T-helper 2 cell (primary cell): ENCODE measurements at regions not wholly inside any gene's neighbourhood (a gene's known extent, or its start where the extent isn't known, plus 50 kb on each side); places are given as distances from the start of the nearest gene placed in this dataset.
"Not testable (repeated sequence)": the region's sequence is repeated elsewhere in the genome, so short reads cannot be mapped to it uniquely, and the experiment has no call there.

ENCODE experiments used
- DNase-seq, 5 experiments: peaks; one replicate each; pipeline versions ENCODE4 v3.0.0 to v3.0.0-alpha.2; 2012 to 2022

DNA sequence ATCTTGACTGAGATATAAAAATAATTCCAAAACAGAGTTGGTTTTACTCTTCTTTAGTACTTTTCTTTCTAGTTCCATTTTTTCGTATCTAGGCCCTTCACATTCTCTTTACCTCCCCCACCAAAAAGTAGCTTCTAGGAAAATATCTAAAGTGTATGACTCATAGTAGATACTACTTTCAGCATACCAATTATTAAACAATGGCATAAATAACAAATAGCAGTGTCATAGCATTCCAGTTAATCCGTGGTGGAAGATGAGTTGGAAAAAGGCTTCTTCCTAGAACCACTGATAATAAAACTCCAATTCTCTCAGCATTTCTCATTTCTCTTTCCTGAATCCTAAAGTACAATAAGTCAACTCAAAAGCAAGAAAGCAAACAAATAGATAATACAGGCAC, 859.0 kb upstream of the B3GALT2 start:
- no peak for DNase-seq

DNA sequence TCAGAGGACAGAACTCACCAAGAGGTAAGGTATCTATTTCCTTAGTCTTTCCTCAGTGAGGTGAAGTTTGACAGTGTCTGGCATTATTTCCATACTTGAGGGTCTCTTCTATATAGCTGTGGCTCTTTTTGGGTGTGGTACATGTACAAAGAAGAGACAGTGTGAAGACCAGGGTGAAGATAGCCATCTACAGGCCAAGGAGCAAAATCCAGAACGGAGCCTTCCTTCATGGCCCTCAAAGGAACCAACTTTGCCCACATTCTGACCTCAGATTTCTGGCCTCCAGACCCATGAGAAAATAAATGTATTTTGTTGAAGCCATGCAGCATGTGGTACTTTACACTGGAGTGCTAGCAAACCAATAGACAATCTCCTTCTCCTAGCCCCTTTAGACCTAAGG, 858.5 kb upstream of the B3GALT2 start:
- DNase-seq, result no peak

DNA sequence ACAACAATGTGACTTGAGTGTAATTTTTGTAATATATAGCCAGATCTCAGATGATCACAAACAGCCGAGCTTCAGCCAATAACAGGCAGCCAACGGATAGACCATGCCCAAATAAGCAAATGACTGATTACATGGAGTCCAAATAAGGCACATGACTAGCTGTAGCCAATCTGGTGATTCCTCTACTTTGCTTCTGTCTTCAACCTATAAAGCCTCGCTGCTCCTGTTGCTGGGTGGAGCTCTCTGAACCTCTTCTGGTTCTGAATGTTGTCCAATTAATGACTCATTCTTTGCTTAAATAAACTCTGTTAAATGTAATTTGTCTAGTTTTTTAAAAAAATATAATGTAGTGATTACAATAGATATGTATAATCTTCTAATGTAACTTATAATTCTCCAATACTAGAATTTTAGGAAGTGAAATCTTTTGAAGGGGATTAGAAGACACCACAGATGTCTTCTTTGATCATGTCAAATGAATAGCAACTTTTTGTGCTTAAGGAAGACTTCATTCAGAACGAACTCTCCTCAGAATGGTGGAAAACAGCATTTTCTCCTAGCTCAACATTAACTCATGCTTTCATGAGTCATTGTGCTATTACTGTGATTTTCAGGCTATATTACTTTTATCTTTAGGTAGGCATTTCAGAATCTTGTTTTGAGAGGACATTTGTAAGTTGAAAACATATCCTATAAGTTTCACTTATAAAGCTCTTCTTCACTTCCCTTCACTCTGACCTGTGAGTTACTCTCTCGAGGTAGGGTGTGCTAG, 857.8 kb upstream of the B3GALT2 start:
- DNase-seq, result no peak

DNA sequence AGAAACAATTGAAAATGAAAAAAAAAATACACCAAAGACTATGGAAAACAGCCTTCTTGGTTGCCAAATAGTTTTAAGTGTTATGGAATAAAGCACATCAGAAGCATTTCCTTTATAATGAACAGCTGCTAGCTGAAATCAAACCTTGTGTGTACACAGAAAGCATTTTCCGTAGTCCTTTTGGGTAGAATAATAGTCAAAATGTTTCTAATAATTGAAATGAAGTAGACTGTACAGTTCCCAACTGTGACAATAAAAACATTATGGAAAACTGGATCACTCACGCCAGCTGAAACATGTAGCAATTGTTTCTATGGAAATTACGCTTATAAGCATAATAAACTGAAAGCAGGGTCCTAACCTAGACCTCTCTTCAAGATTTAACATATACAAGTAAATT, 856.3 kb upstream of the B3GALT2 start:
- no peak for DNase-seq

DNA sequence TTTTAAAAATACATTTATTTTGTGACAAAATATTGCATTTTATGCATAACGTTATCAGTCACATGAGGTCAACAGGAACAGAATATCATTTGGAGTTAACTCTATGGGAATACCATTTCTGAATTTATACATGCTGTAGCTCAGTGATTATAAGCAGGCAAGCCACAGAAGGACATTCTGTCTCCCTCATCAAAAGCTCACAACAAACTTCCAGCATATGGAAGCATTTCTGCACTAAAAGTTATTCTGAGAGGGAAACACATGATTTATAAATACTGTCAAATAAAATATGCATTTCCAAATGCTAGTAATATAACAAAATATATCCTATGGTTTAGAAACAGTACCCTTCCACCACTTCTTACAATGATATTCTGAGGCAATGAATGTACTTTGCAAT, 854.1 kb upstream of the B3GALT2 start:
- DNase-seq, result no peak

DNA sequence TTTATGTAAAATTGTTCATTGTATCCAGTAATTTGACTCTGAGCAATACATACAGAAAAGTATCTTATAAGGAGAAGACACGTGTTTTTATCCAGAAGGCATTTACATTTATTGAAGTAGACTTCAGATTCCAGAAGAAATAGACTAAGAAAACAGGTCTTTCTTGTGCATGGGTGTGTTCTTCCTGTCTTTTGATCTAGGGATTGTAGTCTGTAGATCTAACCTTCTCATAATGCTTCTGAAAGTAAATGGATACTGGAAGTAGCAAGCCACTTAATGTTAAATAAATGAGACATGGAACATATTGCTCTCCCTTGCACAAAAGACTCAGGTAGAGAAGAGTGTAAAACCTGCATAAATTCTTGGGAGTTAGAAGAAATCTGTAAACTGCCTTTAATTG, 853.2 kb upstream of the B3GALT2 start:
- no peak for DNase-seq

DNA sequence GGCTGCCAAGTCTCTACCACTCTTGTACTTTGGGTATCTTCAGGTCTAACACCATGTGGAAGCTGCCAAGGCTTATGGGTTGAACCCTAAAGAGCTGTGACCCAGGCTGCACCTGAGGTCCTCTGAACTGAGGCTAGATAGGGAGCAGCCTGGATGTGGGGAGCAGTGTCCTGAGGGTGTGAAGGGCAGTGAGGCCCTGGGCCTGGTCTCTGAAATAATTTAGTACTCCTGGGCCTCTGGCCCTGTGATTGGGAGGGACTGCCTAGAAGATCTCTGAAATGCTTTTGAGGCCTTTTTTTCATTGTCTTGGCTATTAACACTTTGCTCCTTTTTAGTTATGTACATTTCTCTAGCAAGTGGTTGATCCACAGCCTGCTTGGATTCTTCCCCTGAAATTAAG, 847.2 kb upstream of the B3GALT2 start:
- no peak for DNase-seq

DNA sequence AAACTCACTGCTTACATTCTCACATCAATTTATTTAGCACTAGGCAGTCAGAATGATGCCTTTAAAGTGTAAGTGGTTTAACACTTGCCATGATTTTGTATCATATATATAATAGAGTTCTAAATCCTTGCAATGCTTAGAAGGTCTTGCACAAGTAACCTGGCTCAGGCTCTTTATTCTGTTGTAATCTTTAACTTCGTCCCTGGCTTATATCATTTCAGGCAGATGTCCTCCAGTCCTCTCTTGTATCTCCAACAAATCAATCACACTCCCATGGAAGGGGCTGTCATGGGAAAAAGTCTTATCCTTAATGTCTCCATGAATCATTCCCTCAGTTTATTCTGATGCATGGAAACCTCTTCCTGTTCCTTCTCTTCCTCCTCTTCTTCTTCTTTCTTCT, 841.6 kb upstream of the B3GALT2 start:
- no peak for DNase-seq

DNA sequence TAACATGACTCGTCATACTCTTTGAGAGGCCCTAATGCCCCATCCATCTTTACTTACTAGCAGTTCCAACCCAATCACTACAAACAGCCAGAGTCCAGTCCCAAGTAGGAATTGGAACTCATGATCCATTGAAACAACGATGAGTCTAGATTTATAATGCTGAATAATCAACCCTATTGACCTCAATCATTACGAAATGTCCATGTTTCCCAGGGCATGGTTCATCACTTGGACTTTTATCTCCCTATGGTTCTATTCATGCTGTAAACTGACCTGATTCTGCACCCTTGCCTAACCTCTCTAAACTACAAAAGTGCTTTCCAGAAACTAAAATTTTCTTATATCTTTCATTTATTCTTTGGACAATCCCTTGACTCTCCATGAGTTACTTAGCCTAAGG, 840.0 kb upstream of the B3GALT2 start:
- DNase-seq, result no peak

DNA sequence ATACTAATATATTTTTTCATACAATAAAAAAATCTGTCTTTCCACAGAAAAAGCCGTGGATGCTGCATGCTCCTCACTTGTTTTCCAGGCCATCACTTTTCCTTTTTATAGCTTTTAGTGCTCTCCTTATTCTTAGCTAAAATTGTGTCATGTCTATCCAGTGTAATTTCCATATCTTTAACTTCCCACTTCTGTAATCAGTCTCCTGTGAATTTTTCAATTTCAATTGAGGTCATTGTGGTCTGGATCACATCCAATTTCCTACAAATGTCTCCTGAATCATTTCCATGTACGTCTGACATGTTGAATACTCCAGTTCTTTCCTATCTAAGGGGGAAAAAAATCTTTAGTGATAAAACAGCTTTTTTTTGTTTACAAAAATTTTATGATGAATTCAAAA, 838.2 kb upstream of the B3GALT2 start:
- no peak for DNase-seq

DNA sequence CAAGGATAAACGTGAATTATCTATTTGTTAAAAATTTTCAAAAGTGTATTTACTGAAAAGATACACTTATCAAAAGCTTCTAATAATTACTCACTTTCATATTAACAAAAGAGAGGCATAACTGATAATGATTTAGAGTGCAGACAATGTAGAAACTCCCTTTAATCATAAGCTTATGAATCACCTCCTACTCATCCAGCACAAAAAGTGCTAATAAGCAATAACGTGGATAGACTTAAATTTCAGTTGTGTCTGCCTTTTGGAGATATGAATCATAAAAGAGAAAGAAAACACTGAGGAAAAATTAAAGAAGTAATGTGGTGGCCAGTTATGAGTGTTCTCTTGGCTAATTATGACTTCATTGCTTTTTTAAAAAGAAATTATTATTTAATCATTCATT, 827.6 kb upstream of the B3GALT2 start:
- DNase-seq, result no peak

DNA sequence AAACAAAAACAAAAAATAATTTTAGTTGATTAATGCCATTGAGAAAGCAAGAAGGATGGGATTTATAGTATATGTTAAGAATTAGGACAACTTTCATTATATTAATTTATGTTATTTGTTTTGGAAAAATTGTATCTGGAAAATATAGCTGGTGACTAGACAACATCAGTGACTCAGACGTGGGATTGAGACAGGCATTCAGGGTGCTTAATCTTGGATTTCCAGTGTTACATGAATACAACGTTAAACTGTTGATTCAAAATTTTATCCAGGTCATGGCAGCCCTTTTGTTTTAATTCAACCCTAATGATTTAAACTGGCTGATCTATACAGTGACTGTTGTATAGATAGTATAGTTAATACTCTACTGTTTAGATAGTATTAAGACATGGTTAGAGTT, 827.1 kb upstream of the B3GALT2 start:
- no peak for DNase-seq

DNA sequence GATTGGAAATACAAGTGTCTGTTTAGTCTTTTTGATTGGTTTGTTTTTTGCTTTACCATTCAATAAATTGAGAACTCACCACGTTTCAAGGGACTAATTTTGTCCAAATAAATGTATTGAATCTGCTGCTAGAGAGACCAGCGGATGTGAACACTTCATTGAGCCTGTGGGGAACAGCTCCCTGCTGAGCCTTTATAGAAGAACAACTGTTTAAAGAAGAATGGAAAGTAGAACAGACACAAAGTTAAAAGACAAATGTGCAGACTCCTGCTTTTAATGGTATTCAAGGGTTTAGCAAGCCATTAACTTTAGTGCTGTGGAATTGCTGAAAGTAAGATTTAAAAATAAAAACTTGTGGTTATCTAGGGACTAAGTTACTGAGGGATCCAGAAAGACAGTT, 817.7 kb upstream of the B3GALT2 start:
- DNase-seq, result no peak

DNA sequence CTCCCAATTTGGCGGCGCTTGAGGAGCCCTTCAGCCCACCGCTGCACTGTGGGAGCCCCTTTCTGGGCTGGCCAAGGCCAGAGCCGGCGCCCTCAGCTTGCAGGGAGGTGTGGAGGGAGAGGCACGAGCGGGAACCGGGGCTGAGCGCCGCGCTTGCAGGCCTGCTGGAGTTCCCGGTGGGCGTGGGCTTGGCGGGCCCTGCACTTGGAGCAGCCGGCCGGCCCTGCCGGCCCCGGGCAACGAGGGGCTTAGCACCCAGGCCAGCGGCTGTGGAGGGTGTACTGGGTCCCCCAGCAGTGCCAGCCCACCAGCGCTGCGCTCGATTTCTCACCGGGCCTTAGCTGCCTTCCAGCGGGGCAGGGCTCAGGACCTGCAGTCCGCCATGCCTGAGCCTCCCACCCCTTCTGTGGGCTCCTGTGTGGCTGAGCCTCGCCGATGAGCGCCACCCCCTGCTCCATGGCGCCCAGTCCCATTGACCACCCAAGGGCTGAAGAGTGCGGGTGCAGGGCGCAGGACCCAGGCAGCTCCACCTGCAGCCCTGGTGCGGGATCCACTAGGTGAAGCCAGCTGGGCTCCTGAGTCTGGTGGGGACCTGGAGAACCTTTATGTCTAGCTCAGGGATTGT, 815.4 kb upstream of the B3GALT2 start:
- not testable (repeated sequence) for DNase-seq

DNA sequence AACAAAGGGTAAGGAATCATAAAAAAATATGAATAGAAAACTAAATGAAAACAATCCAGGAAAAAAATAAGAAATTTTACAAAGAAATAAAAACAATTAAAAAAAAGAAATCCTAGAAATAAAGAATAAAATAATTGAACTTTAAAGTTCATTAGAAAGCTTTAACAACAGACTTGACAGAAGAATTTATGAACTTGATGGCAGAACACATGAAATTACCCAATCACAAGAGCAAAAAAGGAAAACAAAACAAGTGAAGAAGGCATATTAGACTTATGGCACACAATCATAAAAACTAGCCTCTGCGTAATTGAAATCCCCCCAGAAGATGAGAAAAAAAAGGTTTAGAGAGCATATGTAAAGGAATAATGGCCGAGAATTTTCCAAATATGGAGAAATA, 802.5 kb upstream of the B3GALT2 start:
- DNase-seq, result no peak

DNA sequence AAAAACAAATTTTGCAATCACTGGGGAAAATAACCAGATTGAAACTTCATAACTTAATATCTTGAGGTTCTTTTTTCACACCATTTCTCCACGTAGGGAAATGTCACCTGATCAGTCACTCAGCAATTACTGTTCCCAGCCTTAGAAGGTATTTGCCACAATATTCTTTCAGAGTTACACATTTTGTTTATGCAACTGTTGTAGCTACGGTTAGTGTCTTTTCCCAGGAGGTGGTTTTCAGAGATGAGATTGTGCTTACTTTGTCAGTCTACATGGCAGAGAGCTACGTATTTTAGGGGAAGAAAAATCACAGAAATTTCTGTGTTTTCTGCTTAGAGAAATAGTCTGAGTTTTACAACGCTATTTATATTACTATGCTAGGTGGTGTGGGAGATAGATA, 792.8 kb upstream of the B3GALT2 start:
- DNase-seq, result no peak

DNA sequence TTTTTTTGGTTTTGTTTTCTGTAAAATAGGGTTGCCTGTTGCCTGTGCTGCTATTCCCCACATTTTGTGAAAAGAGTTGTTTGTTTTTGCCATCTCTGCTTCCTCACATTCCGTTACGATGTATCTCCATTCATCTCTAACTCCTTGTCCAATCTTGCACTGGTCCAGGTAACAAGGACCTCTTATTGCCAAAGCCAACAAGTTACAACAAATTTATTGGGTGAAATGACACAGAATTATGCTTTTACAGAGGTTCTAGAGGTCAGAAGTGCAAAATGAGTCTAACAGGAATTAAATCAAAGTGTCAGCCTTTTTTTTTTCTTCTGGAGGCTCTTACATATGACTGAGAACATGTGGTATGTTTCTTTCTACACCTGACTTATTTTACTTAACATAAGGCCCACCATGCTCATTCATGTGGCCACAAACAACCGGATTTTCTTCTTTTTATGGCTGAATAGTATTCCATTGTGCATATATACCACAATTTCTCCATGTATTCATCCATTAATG, 787.9 kb upstream of the B3GALT2 start:
- DNase-seq, result no peak

DNA sequence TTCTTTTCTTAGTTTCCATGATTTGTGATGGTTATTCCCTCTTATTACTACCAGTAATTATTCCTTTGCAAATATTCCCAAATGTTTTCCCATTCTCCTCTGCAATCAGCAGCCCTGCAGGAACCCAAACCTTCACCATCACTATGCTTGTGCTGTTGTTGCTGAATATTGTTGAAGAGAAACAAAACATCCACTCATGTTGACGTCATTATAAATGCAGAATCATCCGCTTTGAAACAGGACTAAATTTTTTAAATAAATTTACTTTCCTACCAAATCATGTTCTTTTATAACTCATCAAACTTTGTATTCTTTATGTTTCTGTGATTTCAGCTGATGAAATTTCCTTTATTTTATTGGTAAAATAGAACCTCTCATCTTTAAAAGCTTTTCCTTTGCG, 787.0 kb upstream of the B3GALT2 start:
- DNase-seq, result no peak

DNA sequence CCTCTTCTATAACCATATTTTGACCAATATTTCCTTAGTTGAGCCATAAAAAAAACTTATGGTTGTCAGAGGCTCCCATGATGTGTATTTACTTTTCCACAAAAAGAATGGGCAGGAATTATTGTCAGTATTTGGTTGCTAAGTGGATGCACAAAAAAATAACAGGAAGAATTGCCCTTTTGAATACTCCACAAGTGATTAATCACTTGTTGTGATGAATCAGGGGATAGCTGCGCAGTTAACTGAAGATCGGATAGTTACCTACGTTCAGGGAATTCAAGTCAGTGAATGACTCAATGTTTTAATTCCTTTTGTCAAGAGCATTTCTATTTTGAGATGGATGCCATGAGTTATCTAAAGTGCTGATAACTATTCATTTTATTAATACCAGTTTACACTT, 785.2 kb upstream of the B3GALT2 start:
- DNase-seq, result no peak

DNA sequence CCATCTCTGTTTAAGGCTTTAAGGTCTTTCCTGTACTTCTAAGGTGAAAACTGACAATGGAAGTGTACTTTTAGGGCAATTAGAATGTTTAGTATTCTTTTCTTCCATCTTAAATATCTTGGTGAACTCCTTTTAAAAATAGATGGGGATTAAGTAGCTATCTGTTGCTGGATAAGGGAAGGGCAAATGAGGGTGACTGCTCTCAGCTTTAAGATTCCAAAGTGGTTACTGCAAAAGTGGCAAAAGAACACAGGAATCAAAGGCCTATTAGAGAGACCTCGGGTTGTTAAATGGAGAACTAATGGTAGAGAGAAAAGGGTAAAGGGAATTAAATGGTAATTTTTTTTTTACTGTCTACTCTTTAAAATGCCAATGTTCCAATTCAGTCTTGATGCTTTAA, 774.1 kb upstream of the B3GALT2 start:
- no peak for DNase-seq

DNA sequence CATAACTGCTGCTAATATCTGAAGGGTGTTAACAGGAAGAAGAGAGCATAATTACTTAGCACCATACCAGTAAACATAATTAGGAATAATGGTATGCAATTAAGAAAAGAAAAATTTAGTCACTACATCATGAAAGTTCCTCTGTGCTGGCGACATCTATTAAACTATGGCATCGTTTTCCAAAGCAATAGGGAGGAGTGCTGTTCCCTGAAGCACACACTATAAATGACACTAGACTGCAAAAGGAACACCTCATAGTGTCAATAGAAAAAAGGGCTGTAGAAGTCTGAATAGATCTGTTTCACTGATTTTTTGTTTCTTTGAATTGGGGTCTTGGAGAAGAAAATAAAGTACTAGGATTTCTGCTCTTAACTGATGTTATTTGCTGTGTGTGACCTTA, 773.6 kb upstream of the B3GALT2 start:
- no peak for DNase-seq

DNA sequence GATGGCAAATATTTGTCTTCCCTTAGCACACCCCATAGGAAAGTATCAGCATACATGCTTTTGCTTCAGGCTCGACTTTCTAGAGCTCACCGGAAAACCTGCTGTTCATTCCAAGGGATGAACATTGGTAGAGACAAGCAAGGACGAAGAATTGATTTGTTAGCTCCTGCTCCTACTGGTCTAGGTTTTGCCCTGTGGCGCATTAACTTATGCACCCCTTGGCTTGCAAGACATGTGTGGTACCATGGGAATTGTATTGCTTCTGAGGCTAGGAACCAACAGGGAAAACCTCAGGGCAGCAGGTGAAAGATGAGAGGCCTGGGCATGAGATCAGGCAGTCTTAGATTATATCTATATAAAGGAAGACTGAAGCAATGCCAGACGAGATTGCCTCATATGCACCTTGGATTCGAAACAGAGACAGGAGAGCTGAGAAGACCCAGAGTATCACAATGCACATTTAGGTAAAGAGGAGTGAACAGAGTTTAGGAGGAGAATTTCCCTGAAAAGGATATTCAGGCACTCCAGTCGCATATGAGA, 771.2 kb upstream of the B3GALT2 start:
- no peak for DNase-seq

DNA sequence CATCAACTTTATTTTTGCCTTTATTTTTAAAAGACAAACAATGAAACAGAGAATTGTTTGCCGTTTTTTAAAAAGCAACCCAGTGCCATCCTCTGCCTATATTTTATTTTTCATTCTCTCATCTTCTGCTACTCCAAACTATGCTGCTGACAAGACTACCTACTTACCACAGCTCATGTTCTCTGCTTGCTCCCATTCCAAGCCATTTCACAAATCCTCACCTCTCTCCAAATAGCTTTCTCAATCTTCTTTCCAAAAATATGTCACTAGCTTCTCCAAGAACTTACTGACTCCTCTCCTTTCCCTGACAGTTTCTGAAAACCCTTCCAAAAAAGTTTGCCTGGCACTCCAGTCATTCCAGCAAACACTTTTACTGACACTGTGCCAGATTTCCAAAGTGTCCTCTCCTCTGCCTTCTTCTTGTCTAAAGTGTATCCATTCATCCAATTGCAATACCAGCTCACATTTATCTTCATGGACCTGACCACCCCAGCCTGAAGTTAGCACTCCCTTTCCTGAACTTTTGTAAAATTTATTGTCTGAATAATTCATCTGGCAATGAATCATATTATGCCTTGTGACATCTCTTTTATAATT, 766.5 kb upstream of the B3GALT2 start:
- no peak for DNase-seq

DNA sequence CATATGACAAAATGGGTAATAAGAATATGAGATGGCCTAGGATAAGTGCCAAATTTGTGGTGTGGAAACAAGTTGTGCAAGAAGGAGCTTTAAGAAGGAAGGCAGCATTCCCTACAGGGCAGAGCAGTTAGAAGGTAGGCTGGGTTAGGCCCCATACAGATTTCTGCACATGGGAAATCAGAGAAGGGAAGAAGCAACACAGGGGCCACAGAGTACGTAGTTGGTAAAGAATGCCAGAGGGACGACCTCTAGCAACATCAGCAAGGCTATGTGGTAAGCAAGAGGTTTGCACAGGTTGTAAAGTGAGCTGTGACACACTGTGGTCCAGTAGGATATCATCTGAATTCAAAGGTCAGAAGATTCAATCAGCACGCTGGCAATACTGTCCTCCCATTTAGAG, 765.6 kb upstream of the B3GALT2 start:
- DNase-seq, result no peak
